MM.1S (cell line): ENCODE measurements at regions not wholly inside any gene's neighbourhood (a gene's known extent, or its start where the extent isn't known, plus 50 kb on each side); places are given as distances from the start of the nearest gene placed in this dataset.
"Not testable (repeated sequence)": the region's sequence is repeated elsewhere in the genome, so short reads cannot be mapped to it uniquely, and the experiment has no call there.

Experiments used
- CTCF ChIP-seq: fragments of 300-600 bp; sonication (generic); IDR thresholded peaks from 2 replicates; pipeline ENCODE4 v1.5.1; 2016; ENCODE audit warnings: antibody characterized with exemption, low read length, mixed read lengths
- EZH2 ChIP-seq: fragments of 300-600 bp; sonication (generic); optimal IDR thresholded peaks from 2 replicates; pipeline ENCODE3; 2017; ENCODE audit warnings: low read depth, mild to moderate bottlenecking, antibody characterized with exemption, low read length, mixed read lengths
- EZH2phosphoT487 ChIP-seq: fragments of 300-600 bp; sonication (generic); IDR thresholded peaks from 2 replicates; pipeline ENCODE4 v1.6.1; 2018; ENCODE audit warnings: antibody characterized with exemption, low read length

- TF ChIP-seq CTCF, EZH2, EZH2phosphoT487: not testable (repeated sequence)
These were observed 127.2 kb downstream of the LAT start for GRCh38 chr16:29111901-29112680.
